GM23338 (cell line): ENCODE measurements at regions not wholly inside any gene's neighbourhood (a gene's known extent, or its start where the extent isn't known, plus 50 kb on each side); places are given as distances from the start of the nearest gene placed in this dataset.

ENCODE experiments used
- ATAC-seq: fragments of 200-7000 bp; cut with Tn5 transposase; 3 replicates; pipeline ENCODE4 v1.9.1; 2020
- DNase-seq: peaks from one replicate; pipeline ENCODE4 v3.0.0-alpha.2; 2015; ENCODE audit warnings: low spot score
- H2AFZ ChIP-seq: fragments of 200-600 bp; sonication (generic); 2 replicates; pipeline ENCODE4 v1.8.0; 2016; ENCODE audit warnings: antibody characterized with exemption, mild to moderate bottlenecking, moderate library complexity
- H3F3A ChIP-seq: fragments of 200-600 bp; sonication (generic); replicated peaks from 2 replicates; pipeline ENCODE4 v1.8.0; 2017; ENCODE audit warnings: antibody characterized with exemption, mixed run types, low read depth
- H3K27ac ChIP-seq: fragments of 200-600 bp; sonication (generic); 2 replicates; pipeline ENCODE4 v1.6.1; 2016; ENCODE audit warnings: low read depth
- H3K27me3 ChIP-seq: fragments of 200-600 bp; sonication (generic); 2 replicates; pipeline ENCODE4 v1.8.0; 2016; ENCODE audit warnings: mild to moderate bottlenecking, mixed run types, moderate library complexity; ENCODE audit not compliant: insufficient read depth
- H3K36me3 ChIP-seq: fragments of 200-600 bp; sonication (generic); 2 replicates; pipeline ENCODE4 v1.8.0; 2016; ENCODE audit warnings: mild to moderate bottlenecking; ENCODE audit not compliant: insufficient read depth
- H3K4me1 ChIP-seq: fragments of 200-600 bp; sonication (generic); 2 replicates; pipeline ENCODE4 v1.8.0; 2016; ENCODE audit warnings: mild to moderate bottlenecking, moderate library complexity; ENCODE audit not compliant: insufficient read depth
- H3K4me2 ChIP-seq: fragments of 200-600 bp; sonication (generic); 2 replicates; pipeline ENCODE4 v1.7.1; 2017; ENCODE audit warnings: mixed run types
- H3K4me3 ChIP-seq: fragments of 200-600 bp; sonication (generic); 2 replicates; pipeline ENCODE4 v1.6.1; 2016; ENCODE audit warnings: mixed run types
- H3K79me2 ChIP-seq: fragments of 200-600 bp; sonication (generic); replicated peaks from 2 replicates; pipeline ENCODE4 v1.8.0; 2017; ENCODE audit warnings: mild to moderate bottlenecking; ENCODE audit not compliant: insufficient read depth
- H3K9me2 ChIP-seq: fragments of 200-600 bp; sonication (generic); 2 replicates; pipeline ENCODE4 v1.8.0; 2017; ENCODE audit not compliant: insufficient read depth
- H4K20me1 ChIP-seq: fragments of 200-600 bp; sonication (generic); replicated peaks from 2 replicates; pipeline ENCODE4 v1.8.0; 2017; ENCODE audit warnings: mild to moderate bottlenecking; ENCODE audit not compliant: insufficient read depth
- H3K27ac Mint-ChIP-seq: 2 replicates; pipeline ENCODE4 v1.8.0; 2020; ENCODE audit warnings: inconsistent platforms, mild to moderate bottlenecking, moderate library complexity, mixed read lengths
- H3K27me3 Mint-ChIP-seq: 3 replicates; pipeline ENCODE4 v1.8.0; 2022; ENCODE audit warnings: low read depth, mild to moderate bottlenecking, moderate library complexity, mixed read lengths, inconsistent platforms; ENCODE audit not compliant: insufficient read depth, poor library complexity
- H3K36me3 Mint-ChIP-seq: 3 replicates; pipeline ENCODE4 v1.8.0; 2021; ENCODE audit warnings: low read depth, mild to moderate bottlenecking, inconsistent platforms, moderate library complexity, mixed read lengths
- H3K4me1 Mint-ChIP-seq: 3 replicates; pipeline ENCODE4 v1.8.0; 2020; ENCODE audit warnings: mild to moderate bottlenecking, inconsistent platforms, mixed read lengths
- H3K4me3 Mint-ChIP-seq: 3 replicates; pipeline ENCODE4 v1.8.0; 2021; ENCODE audit warnings: moderate library complexity, mild to moderate bottlenecking, inconsistent platforms, mixed read lengths
- H3K9me3 Mint-ChIP-seq: 3 replicates; pipeline ENCODE4 v1.8.0; 2020; ENCODE audit warnings: moderate library complexity, mild to moderate bottlenecking, inconsistent platforms, mixed read lengths
- CREB1 ChIP-seq: fragments of 250-450 bp; sonication (Bioruptor Pico); IDR thresholded peaks from 2 replicates; pipeline ENCODE4 v1.5.0; 2020; ENCODE audit warnings: low read depth, mild to moderate bottlenecking, moderate library complexity
- EZH2 ChIP-seq: fragments of 200-600 bp; sonication (generic); IDR thresholded peaks from one replicate; pipeline ENCODE4 v1.8.0; 2017; ENCODE audit warnings: antibody characterized with exemption, mild to moderate bottlenecking, low read depth; ENCODE audit not compliant: unreplicated experiment
- EZH2phosphoT487 ChIP-seq: fragments of 200-600 bp; sonication (generic); IDR thresholded peaks from one replicate; pipeline ENCODE4 v1.8.1; 2018; ENCODE audit warnings: antibody characterized with exemption; ENCODE audit not compliant: unreplicated experiment
- STAT1 ChIP-seq: IDR thresholded peaks from one replicate; pipeline ENCODE4 v1.6.1; 2016; ENCODE audit warnings: antibody characterized with exemption; ENCODE audit not compliant: unreplicated experiment
- ZNF331 ChIP-seq: fragments of 250-450 bp; sonication (Bioruptor Pico); IDR thresholded peaks from 2 replicates; pipeline ENCODE4 v1.5.0; 2020; ENCODE audit warnings: low read depth, mild to moderate bottlenecking, moderate library complexity
- ZNF462 ChIP-seq: fragments of 250-450 bp; sonication (Bioruptor Pico); IDR thresholded peaks from 2 replicates; pipeline ENCODE4 v1.5.0; 2020; ENCODE audit warnings: mild to moderate bottlenecking, moderate library complexity
- TF ChIP-seq, protein P1 (sequence below): IDR thresholded peaks from 2 replicates; pipeline ENCODE4 v1.6.1; 2016; ENCODE audit warnings: antibody characterized with exemption

GRCh38 chr6:126173265-126173664, 166.7 kb upstream of the CENPW start:
- Mint-ChIP-seq H3K4me1 (peaks cover 21% of the 10 kb centered on the region), H3K27ac (no peak overlapping the region), H3K27me3 (peaks cover 2% of the 10 kb centered on the region), H3K36me3 (no peaks in the 10 kb centered on the region), H3K4me3 (no peak overlapping the region), H3K9me3 (no peaks in the 10 kb centered on the region)
- DNase-seq = no peak
- H4K20me1 ChIP-seq = no peaks in the 10 kb centered on the region
- no peaks in the 10 kb centered on the region for H3K79me2 ChIP-seq
- H3K36me3 ChIP-seq = no peaks in the 10 kb centered on the region
- H3K4me1 ChIP-seq = peaks cover 6% of the 10 kb centered on the region; the same call in 1 of the 2 replicates
- no peak overlapping the region for H3K27ac ChIP-seq
- ATAC-seq = no peak
- H3K9me2 ChIP-seq = no peaks in the 10 kb centered on the region
- no peaks in the 10 kb centered on the region for H3F3A ChIP-seq
- H3K27me3 ChIP-seq = no peaks in the 10 kb centered on the region
- no peak overlapping the region for H3K4me2 ChIP-seq
- no peak for TF ChIP-seq ZNF331
- TF ChIP-seq ZNF462 (CRISPR knock-in tag) = no peak
- TF ChIP-seq EZH2phosphoT487 = no peak
- H2AFZ ChIP-seq = no peak overlapping the region
- H3K4me3 ChIP-seq = no peak overlapping the region

DNA sequence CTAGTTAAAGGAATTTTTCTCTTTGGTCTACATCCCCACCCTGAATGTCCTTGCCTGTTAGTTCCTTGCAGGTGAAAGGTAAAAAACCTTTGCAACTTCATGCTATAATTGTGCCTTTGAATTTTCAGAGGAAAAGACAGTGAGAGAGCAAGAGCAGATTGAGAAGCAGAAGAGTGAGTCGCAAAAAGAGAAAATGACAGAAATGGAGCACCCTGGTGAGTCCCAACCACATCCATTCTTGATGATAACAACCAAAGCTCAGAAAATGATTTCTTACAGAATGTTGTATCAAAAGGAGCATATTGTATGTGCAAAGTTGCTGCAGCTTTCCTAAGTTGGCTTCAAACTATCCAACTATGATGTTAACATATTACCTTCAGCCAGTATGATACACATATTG, 165.2 kb upstream of the CENPW start:
- Mint-ChIP-seq H3K27me3 (peaks cover 2% of the 10 kb centered on the region), H3K4me1 (peaks cover 25% of the 10 kb centered on the region), H3K36me3 (no peaks in the 10 kb centered on the region), H3K27ac (no peak overlapping the region), H3K9me3 (no peaks in the 10 kb centered on the region), H3K4me3 (no peak overlapping the region)
- H3K4me2 ChIP-seq = no peak overlapping the region
- no peak for ATAC-seq
- H3K27ac ChIP-seq = no peak overlapping the region
- H2AFZ ChIP-seq = no peak overlapping the region
- H3K4me1 ChIP-seq = peaks cover 6% of the 10 kb centered on the region; the same call in 1 of the 2 replicates
- H3K27me3 ChIP-seq = no peaks in the 10 kb centered on the region
- no peaks in the 10 kb centered on the region for H3K36me3 ChIP-seq
- no peaks in the 10 kb centered on the region for H3K9me2 ChIP-seq
- no peaks in the 10 kb centered on the region for H3F3A ChIP-seq
- H3K79me2 ChIP-seq = no peaks in the 10 kb centered on the region
- DNase-seq = no peak
- no peak overlapping the region for H3K4me3 ChIP-seq
- H4K20me1 ChIP-seq = no peaks in the 10 kb centered on the region
- TF ChIP-seq STAT1 = no peak
- TF ChIP-seq CREB1 = no peak
- TF ChIP-seq EZH2 = no peak
- TF ChIP-seq, protein P1, sequence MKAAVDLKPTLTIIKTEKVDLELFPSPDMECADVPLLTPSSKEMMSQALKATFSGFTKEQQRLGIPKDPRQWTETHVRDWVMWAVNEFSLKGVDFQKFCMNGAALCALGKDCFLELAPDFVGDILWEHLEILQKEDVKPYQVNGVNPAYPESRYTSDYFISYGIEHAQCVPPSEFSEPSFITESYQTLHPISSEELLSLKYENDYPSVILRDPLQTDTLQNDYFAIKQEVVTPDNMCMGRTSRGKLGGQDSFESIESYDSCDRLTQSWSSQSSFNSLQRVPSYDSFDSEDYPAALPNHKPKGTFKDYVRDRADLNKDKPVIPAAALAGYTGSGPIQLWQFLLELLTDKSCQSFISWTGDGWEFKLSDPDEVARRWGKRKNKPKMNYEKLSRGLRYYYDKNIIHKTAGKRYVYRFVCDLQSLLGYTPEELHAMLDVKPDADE = no peak
